Common myeloid progenitor, CD34-positive (primary cell): ENCODE measurements at regions not wholly inside any gene's neighbourhood (a gene's known extent, or its start where the extent isn't known, plus 50 kb on each side); places are given as distances from the start of the nearest gene placed in this dataset.

Source experiments
- CTCF ChIA-PET: fragments of 350-600 bp; sonication (Branson Sonifier 250); formaldehyde crosslinking; loops from one replicate; lab custom pipeline; 2021; ENCODE audit warnings: antibody characterized with exemption; lab: Charles Lee
- POLR2A ChIA-PET: fragments of 350-600 bp; sonication (Branson Sonifier 250); formaldehyde crosslinking; loops from one replicate; lab custom pipeline; 2021; ENCODE audit warnings: antibody characterized with exemption; lab: Charles Lee
- DNase-seq, 3 donors: peaks; one replicate each; pipeline versions ENCODE4 v3.0.0 to v3.0.0-alpha.2; 2013
- H3K27ac ChIP-seq, 2 experiments: 1 replicate in 1 of 2; 2 replicates in 1 of 2; pipeline ENCODE4 v1.7.0; 2013; ENCODE audit warnings: inconsistent platforms in 2 of 2, low read length in 2 of 2, mild to moderate bottlenecking in 2 of 2, low read depth in 1 of 2, moderate library complexity in 1 of 2; ENCODE audit not compliant: severe bottlenecking in 2 of 2, insufficient read depth in 1 of 2, poor library complexity in 1 of 2
- H3K27me3 ChIP-seq, 5 experiments: replicated peaks in 2 of 5; 1 replicate in 3 of 5; 2 replicates in 2 of 5; pipeline versions ENCODE4 v1.6.1 to v1.7.0; 2013; ENCODE audit warnings: low read length in 4 of 5, mild to moderate bottlenecking in 2 of 5, moderate library complexity in 2 of 5, inconsistent platforms in 1 of 5; ENCODE audit not compliant: insufficient read depth in 5 of 5, control insufficient read depth in 4 of 5
- H3K36me3 ChIP-seq, 4 experiments: 1 replicate in 2 of 4; 2 replicates in 2 of 4; pipeline versions ENCODE4 v1.6.1 to v1.7.0; 2013; ENCODE audit warnings: low read length in 3 of 4, control low read depth in 1 of 4, mild to moderate bottlenecking in 1 of 4; ENCODE audit not compliant: control insufficient read depth in 4 of 4, insufficient read depth in 4 of 4
- H3K4me1 ChIP-seq, 4 experiments: 1 replicate in 3 of 4; 2 replicates in 1 of 4; pipeline versions ENCODE4 v1.6.1 to v1.7.1; 2013; ENCODE audit warnings: low read length in 3 of 4, mild to moderate bottlenecking in 3 of 4, control low read depth in 1 of 4, inconsistent platforms in 1 of 4, moderate library complexity in 1 of 4; ENCODE audit not compliant: control insufficient read depth in 4 of 4, insufficient read depth in 4 of 4; ENCODE audit errors: control extremely low read depth in 1 of 4
- H3K4me3 ChIP-seq, 7 experiments: 1 replicate in 4 of 7; 2 replicates in 3 of 7; pipeline versions ENCODE4 v1.5.1 to v1.7.0; 2013; ENCODE audit warnings: mild to moderate bottlenecking in 7 of 7, low read length in 6 of 7, moderate library complexity in 6 of 7, inconsistent platforms in 2 of 7, low read depth in 2 of 7, control low read depth in 1 of 7; ENCODE audit not compliant: insufficient read depth in 4 of 7, control insufficient read depth in 1 of 7; ENCODE audit errors: extremely low read depth in 1 of 7
- H3K9me3 ChIP-seq, 5 experiments: 1 replicate in 4 of 5; 2 replicates in 1 of 5; pipeline versions ENCODE4 v1.6.1 to v1.7.1; 2013; ENCODE audit warnings: low read length in 4 of 5, mild to moderate bottlenecking in 2 of 5, inconsistent platforms in 1 of 5, low read depth in 1 of 5, moderate library complexity in 1 of 5; ENCODE audit not compliant: control insufficient read depth in 4 of 5, insufficient read depth in 2 of 5; ENCODE audit errors: control extremely low read depth in 1 of 5
- WGBS: methylation state at CpG from one replicate; pipeline ENCODE4 v1.1.5; 2013; ENCODE audit not compliant: insufficient coverage; 5-methylcytosine and 5-hydroxymethylcytosine counted together

- ChIA-PET CTCF (no interaction called here), POLR2A (no interaction called here)
- peaks cover 0 to 13% (median 6%) of the 10 kb centered on the region in 5 experiments for H3K27me3 ChIP-seq
- H3K4me1 ChIP-seq: no peaks in the 10 kb centered on the region
- 95% methylated on average over 3 of the region's 4 CpGs for WGBS
- no peak overlapping the region for H3K4me3 ChIP-seq
- peaks cover 0 to 3% (median 0%) of the 10 kb centered on the region in 5 experiments for H3K9me3 ChIP-seq
- no peak overlapping the region for H3K27ac ChIP-seq
- H3K36me3 ChIP-seq: no peaks in the 10 kb centered on the region
- no peak for DNase-seq
Measured at GRCh38 chr2:196546151-196546919, 93.2 kb upstream of the CCDC150 start.

DNA sequence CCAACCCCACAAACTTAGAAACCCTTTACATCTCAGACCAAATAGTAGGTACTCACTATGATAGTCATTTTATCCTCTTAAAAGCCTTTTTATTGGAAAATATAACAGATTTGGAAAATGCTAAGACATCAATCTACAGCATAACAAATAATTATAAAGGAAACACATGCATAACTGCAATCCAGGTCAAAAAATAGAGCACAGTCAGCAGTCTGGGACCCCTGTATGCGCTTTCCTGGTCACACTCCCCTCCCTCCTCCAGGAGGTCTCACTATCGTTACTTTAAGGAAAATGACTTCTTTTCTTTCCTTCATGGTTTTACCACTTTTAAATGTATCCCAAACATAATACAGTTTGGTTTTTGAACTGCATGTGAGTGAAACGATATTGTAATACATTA lies 90.5 kb upstream of the CCDC150 start:
- WGBS: 91% methylated on average over 1 of the region's 3 CpGs
- no peak overlapping the region for H3K27ac ChIP-seq
- DNase-seq: no peak
- no peak overlapping the region for H3K4me3 ChIP-seq
- ChIA-PET POLR2A (no interaction called here), CTCF (interaction anchor here (0.9 kb wide), 1 partner anchor 11 kb away, joined by 4 read pairs; no protein-coding TSS in a partner anchor)
- H3K9me3 ChIP-seq: peaks cover 0 to 3% (median 0%) of the 10 kb centered on the region in 5 experiments
- H3K27me3 ChIP-seq: peaks cover 0 to 12% (median 8%) of the 10 kb centered on the region in 5 experiments
- no peaks in the 10 kb centered on the region for H3K36me3 ChIP-seq
- no peaks in the 10 kb centered on the region for H3K4me1 ChIP-seq

GRCh38 chr2:196551014-196551413 lies 88.5 kb upstream of the CCDC150 start:
- no peak for DNase-seq
- peaks cover 0 to 3% (median 0%) of the 10 kb centered on the region in 5 experiments for H3K9me3 ChIP-seq

DNA sequence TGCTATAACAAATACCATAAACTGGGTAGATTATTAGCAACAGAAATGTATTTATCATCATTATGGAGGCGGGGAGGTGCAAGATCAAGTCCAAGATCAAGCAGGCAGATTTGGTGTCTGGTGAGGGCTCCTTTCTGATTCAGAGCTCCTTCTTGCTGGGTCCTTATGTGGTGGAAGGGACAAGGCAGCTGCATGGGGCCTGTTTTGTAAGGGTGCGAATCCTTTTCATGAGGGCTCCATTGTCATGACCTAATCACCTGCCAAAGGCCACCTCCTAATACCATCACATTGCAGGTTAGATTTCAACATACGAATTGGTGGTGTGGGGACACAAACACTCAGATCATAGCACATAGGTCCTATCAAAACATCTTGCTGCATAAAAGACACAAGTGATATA lies 84.4 kb upstream of the CCDC150 start:
- Histone ChIP-seq H3K4me3 (no peak overlapping the region), H3K27me3 (peaks cover 0 to 22% (median 6%) of the 10 kb centered on the region in 5 experiments), H3K9me3 (no peaks in the 10 kb centered on the region), H3K4me1 (no peaks in the 10 kb centered on the region), H3K27ac (no peak overlapping the region), H3K36me3 (no peaks in the 10 kb centered on the region)
- no CpG with 5 or more reads among the region's 3 CpGs for WGBS
- POLR2A ChIA-PET: interaction anchor here (0.6 kb wide), 1 partner anchor 45 kb away, joined by 3 read pairs; no protein-coding TSS in a partner anchor
- CTCF ChIA-PET: no interaction called here
- no peak for DNase-seq

More at GRCh38 chr2:196551014-196551413, 88.5 kb upstream of the CCDC150 start:
- Histone ChIP-seq H3K4me1 (no peaks in the 10 kb centered on the region), H3K27ac (no peak overlapping the region), H3K27me3 (peaks cover 0 to 10% (median 8%) of the 10 kb centered on the region in 5 experiments), H3K36me3 (no peaks in the 10 kb centered on the region), H3K4me3 (no peak overlapping the region)
- ChIA-PET POLR2A (no interaction called here), CTCF (interaction anchor here (2.8 kb wide), 1 partner anchor 14 kb away, joined by 7 read pairs; no protein-coding TSS in a partner anchor)

DNA sequence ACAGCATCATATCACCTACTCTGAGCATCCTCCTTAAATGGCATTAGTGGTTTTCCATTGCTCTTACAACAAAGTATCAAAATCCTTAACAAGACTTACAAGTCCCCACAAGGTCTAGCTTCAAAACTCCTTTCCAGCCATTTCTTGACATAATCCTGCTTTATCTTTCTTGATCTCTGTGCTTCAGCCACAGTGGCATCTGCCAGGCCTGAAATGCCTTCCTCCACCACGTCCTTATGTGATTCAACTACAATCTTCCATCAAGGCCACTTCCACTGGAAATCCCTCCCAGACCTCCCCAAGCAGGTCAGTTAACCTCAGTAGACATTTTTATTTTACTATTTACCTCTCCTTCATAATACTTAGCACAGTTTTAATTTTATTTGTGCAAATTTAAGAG lies 83.8 kb upstream of the CCDC150 start:
- Histone ChIP-seq H3K9me3 (peaks cover 0 to 3% (median 0%) of the 10 kb centered on the region in 5 experiments), H3K4me3 (no peak overlapping the region), H3K4me1 (no peaks in the 10 kb centered on the region), H3K27me3 (peaks cover 0 to 25% (median 6%) of the 10 kb centered on the region in 5 experiments), H3K36me3 (no peaks in the 10 kb centered on the region), H3K27ac (no peak overlapping the region)
- POLR2A ChIA-PET: interaction anchor here (0.6 kb wide), 1 partner anchor 45 kb away, joined by 3 read pairs; no protein-coding TSS in a partner anchor
- CTCF ChIA-PET: no interaction called here
- no peak for DNase-seq
- WGBS: 88% methylated on average over 1 of the region's 1 CpG

DNA sequence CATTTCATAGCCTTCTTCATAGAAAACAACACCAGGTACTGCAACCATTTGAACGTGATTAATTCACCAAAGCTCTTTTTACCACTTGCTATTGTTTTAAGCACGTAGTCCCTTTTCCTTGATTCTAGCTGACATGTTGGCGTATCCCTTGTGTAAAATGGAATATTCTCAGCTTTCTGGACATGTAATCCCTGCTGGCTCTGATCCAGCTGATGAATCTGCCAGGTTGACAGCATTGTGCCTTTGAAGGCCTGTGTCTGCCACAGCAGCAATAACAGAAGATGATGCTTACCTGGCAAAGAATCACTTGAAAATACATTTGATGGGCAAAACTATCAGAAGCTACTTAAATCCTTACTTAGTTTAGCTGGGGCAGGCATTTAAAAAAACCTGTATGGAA lies 81.0 kb upstream of the CCDC150 start:
- H3K36me3 ChIP-seq: no peaks in the 10 kb centered on the region
- CTCF ChIA-PET: no interaction called here
- H3K27ac ChIP-seq: no peak overlapping the region
- peaks cover 3 to 15% (median 7%) of the 10 kb centered on the region in 5 experiments for H3K9me3 ChIP-seq
- POLR2A ChIA-PET: no interaction called here
- H3K4me3 ChIP-seq: no peak overlapping the region
- WGBS: 100% methylated on average over 3 of the region's 3 CpGs
- no peak for DNase-seq
- peaks cover 3 to 42% (median 7%) of the 10 kb centered on the region in 5 experiments for H3K27me3 ChIP-seq
- H3K4me1 ChIP-seq: no peaks in the 10 kb centered on the region

DNA sequence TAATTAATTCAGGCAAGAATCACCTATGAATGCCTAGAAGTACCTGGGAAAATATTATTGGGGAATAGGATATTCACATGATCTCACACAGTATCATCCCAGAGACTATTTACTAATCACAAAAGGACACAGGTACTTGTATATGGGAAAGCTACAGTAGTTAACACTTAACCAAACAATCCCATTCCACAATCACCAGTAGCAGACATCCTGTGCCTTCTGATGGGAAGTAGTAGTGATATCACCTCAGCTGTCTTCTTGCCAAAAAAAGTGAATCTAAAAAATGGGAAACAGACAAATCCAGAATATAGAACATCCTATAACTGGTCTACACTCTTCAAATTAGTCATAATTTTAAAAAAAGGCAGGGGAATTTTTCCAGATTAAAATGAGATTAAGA lies 75.6 kb upstream of the CCDC150 start:
- Histone ChIP-seq H3K4me1 (no peaks in the 10 kb centered on the region), H3K27me3 (peaks cover 10 to 63% (median 18%) of the 10 kb centered on the region in 5 experiments), H3K27ac (no peak overlapping the region), H3K9me3 (peaks cover 3 to 15% (median 7%) of the 10 kb centered on the region in 5 experiments), H3K36me3 (no peaks in the 10 kb centered on the region), H3K4me3 (no peak overlapping the region)
- ChIA-PET CTCF (interaction anchor here (1.0 kb wide), 1 partner anchor 10 kb away, joined by 3 read pairs; no protein-coding TSS in a partner anchor), POLR2A (no interaction called here)
- peak in 1 of 3 donors; percentile 6 for DNase-seq
